Stimulated activated CD4-positive, alpha-beta T cell treated with anti-CD3 and anti-CD28 coated beads, Interleukin-1b, Interleukin-23, amount 100 ng/mL, for 4 hours (primary cell): ENCODE measurements at regions not wholly inside any gene's neighbourhood (a gene's known extent, or its start where the extent isn't known, plus 50 kb on each side); places are given as distances from the start of the nearest gene placed in this dataset.
A peak's percentile ranks its signal among the peaks of the same experiment; 100 is the strongest.

Experiments
- DNase-seq, 2 donors: peaks; one replicate each; pipeline ENCODE4 v3.0.0-alpha.2; 2020; ENCODE audit warnings: low read depth in 2 of 2

- no peak for DNase-seq
Observed at GRCh38 chr20:4600308-4601014, 85.8 kb upstream of the PRNP start.

- DNase-seq = no peak
Observed at GRCh38 chr20:4597215-4597614, 89.0 kb upstream of the PRNP start.

- DNase-seq = no peak
Observed at GRCh38 chr20:4593149-4593525, 93.1 kb upstream of the PRNP start.

GRCh38 chr20:4592316-4593148 is 93.7 kb upstream of the PRNP start:
- peak; percentile 37 to 63 for DNase-seq

GRCh38 chr20:4591975-4592315 is 94.3 kb upstream of the PRNP start:
- no peak for DNase-seq

GRCh38 chr20:4585758-4586157 is 100.5 kb upstream of the PRNP start:
- DNase-seq = no peak

- no peak for DNase-seq
Observed at GRCh38 chr20:4585104-4585753, 101.0 kb upstream of the PRNP start.

- DNase-seq = no peak
Observed at GRCh38 chr20:4584510-4584909, 101.7 kb upstream of the PRNP start.

- no peak for DNase-seq
Observed at GRCh38 chr20:4581838-4582237, 104.4 kb upstream of the PRNP start.

GRCh38 chr20:4578375-4578774 is 107.9 kb upstream of the PRNP start:
- DNase-seq = no peak

- no peak for DNase-seq
Observed at GRCh38 chr20:4574356-4574690, 111.9 kb upstream of the PRNP start.

GRCh38 chr20:4573564-4574355 is 112.5 kb upstream of the PRNP start:
- DNase-seq = no peak

- no peak for DNase-seq
Observed at GRCh38 chr20:4571759-4572531, 114.3 kb upstream of the PRNP start.

GRCh38 chr20:4569865-4570264 is 116.4 kb upstream of the PRNP start:
- no peak for DNase-seq

- DNase-seq = no peak
Observed at GRCh38 chr20:4569092-4569491, 117.2 kb upstream of the PRNP start.

- no peak for DNase-seq
Observed at GRCh38 chr20:4568361-4568959, 117.8 kb upstream of the PRNP start.

- DNase-seq = no peak
Observed at GRCh38 chr20:4567170-4567569, 119.1 kb upstream of the PRNP start.

- DNase-seq = peak in 1 of 2 donors; percentile 0
Observed at GRCh38 chr20:4563534-4563933, 122.7 kb upstream of the PRNP start.

- no peak for DNase-seq
Observed at GRCh38 chr20:4563031-4563430, 123.2 kb upstream of the PRNP start.

GRCh38 chr20:4560667-4561066 is 125.6 kb upstream of the PRNP start:
- no peak for DNase-seq

GRCh38 chr20:4559906-4560305 is 126.3 kb upstream of the PRNP start:
- DNase-seq = no peak
